K562 (cell line): ENCODE measurements at regions not wholly inside any gene's neighbourhood (a gene's known extent, or its start where the extent isn't known, plus 50 kb on each side); places are given as distances from the start of the nearest gene placed in this dataset.

ENCODE experiments used
- ATAC-seq: fragments of 200-7000 bp; cut with Tn5 transposase; 3 replicates; pipeline ENCODE4 v1.9.1; 2020; ENCODE audit warnings: moderate library complexity
- BruUV-seq: library from RNA; stranded (reverse); fragments of 400-500 nt; replicated peaks from 2 replicates; lab custom pipeline; 2021; lab: Mats Ljungman, UMichigan
- CTCF ChIA-PET: fragments of 300-600 bp; formaldehyde crosslinking; extraction: SDS; loops from one replicate; lab custom pipeline; 2021; ENCODE audit warnings: low intra/inter-chr PET ratio; lab: Yijun Ruan, JAX
- POLR2A ChIA-PET: fragments of 300-600, 350-650 bp; sonication (Branson Sonifier 250); formaldehyde crosslinking; extraction: SDS; loops from one replicate; lab custom pipeline; 2021; ENCODE audit warnings: antibody characterized with exemption, inconsistent platforms; lab: Yijun Ruan, JAX
- DNase-seq, 4 experiments: peaks; one replicate each; pipeline versions ENCODE4 v3.0.0 to v3.0.0-alpha.2; 2011 to 2018; ENCODE audit warnings: low spot score in 3 of 4, mixed read lengths in 3 of 4; ENCODE audit errors: extremely low read depth in 1 of 4
- FAIRE-seq: peaks from 2 replicates; lab custom pipeline; 2011; peaks lifted over from hg19 to GRCh38; lab: Jason Lieb, UNC
- H2AFZ ChIP-seq: 2 replicates; pipeline ENCODE4 v1.6.0; 2011; ENCODE audit warnings: low read depth, low read length, control low read depth, inconsistent platforms
- H3K27ac ChIP-seq: fragments of 200-600 bp; 3 replicates; pipeline ENCODE4 v1.8.0; 2011; ENCODE audit warnings: low read depth, mild to moderate bottlenecking, control low read depth, inconsistent platforms, low read length, moderate library complexity, mixed read lengths; ENCODE audit errors: extremely low read depth
- H3K27me3 ChIP-seq, 2 experiments: fragments of 300-600 bp in 1 of 2; 2 replicates in 1 of 2; 3 replicates in 1 of 2; pipeline versions ENCODE4 v1.6.0 to v1.8.0; 2011; ENCODE audit warnings: inconsistent platforms in 2 of 2, low read length in 2 of 2, mild to moderate bottlenecking in 1 of 2, mixed read lengths in 1 of 2, moderate library complexity in 1 of 2; ENCODE audit not compliant: control insufficient read depth in 2 of 2, insufficient read depth in 2 of 2
- H3K36me3 ChIP-seq: fragments of 300-600 bp; 3 replicates; pipeline ENCODE4 v1.8.0; 2011; ENCODE audit warnings: mild to moderate bottlenecking, low read length, inconsistent platforms; ENCODE audit not compliant: control insufficient read depth, insufficient read depth
- H3K4me1 ChIP-seq, 2 experiments: fragments of 200-600 bp in 1 of 2; replicated peaks in 1 of 2; 2 replicates in 1 of 2; 3 replicates in 1 of 2; pipeline versions ENCODE4 v1.5.1 to v1.8.0; 2011; ENCODE audit warnings: inconsistent platforms in 2 of 2, low read length in 2 of 2, mild to moderate bottlenecking in 1 of 2, mixed read lengths in 1 of 2, moderate library complexity in 1 of 2; ENCODE audit not compliant: control insufficient read depth in 2 of 2, insufficient read depth in 2 of 2
- H3K4me2 ChIP-seq: 2 replicates; pipeline ENCODE4 v1.6.1; 2011; ENCODE audit warnings: low read length, control low read depth, inconsistent platforms, mixed read lengths; ENCODE audit not compliant: insufficient read depth
- H3K4me3 ChIP-seq: fragments of 200-600 bp; sonication (generic), shearing (Covaris generic); 2 replicates; pipeline ENCODE4 v1.5.1; 2016; ENCODE audit warnings: control low read depth, inconsistent platforms
- H3K79me2 ChIP-seq: fragments of 200-600 bp; 3 replicates; pipeline ENCODE4 v1.8.0; 2011; ENCODE audit warnings: low read length, inconsistent platforms; ENCODE audit not compliant: control insufficient read depth, insufficient read depth
- H3K9ac ChIP-seq, 2 experiments: 2 replicates each; pipeline versions ENCODE4 v1.6.0 to v1.6.1; 2011; ENCODE audit warnings: low read depth in 2 of 2, low read length in 2 of 2, control low read depth in 1 of 2, inconsistent platforms in 1 of 2, mild to moderate bottlenecking in 1 of 2, mixed read lengths in 1 of 2; ENCODE audit not compliant: insufficient read depth in 1 of 2
- H3K9me1 ChIP-seq: one replicate; pipeline ENCODE4 v1.6.0; 2011; ENCODE audit warnings: inconsistent platforms, mild to moderate bottlenecking, low read length, moderate library complexity; ENCODE audit not compliant: control insufficient read depth, insufficient read depth
- H3K9me3 ChIP-seq: replicated peaks from 2 replicates; pipeline ENCODE4 v1.5.1; 2011; ENCODE audit warnings: low read depth, low read length, inconsistent platforms; ENCODE audit not compliant: control insufficient read depth, insufficient read depth
- H4K20me1 ChIP-seq: replicated peaks from 2 replicates; pipeline ENCODE4 v1.6.1; 2011; ENCODE audit warnings: low read length, inconsistent platforms, mixed read lengths; ENCODE audit not compliant: control insufficient read depth, insufficient read depth
- LEF1 ChIP-seq: fragments of 450-650 bp; IDR thresholded peaks from 2 replicates; pipeline ENCODE4 v1.6.1; 2016; ENCODE audit warnings: mild to moderate bottlenecking
- MAZ ChIP-seq, 2 experiments: fragments of 450-650 bp in 1 of 2; sonication (generic) in 1 of 2; formaldehyde crosslinking; IDR thresholded peaks in 1 of 2; conservative IDR thresholded peaks in 1 of 2; 2 replicates each; pipeline versions ENCODE4 v1.4.0 to v1.5.0; 2020; ENCODE audit warnings: mild to moderate bottlenecking in 1 of 2, missing genetic modification reagents in 1 of 2
- MYNN ChIP-seq, 2 experiments: sonication (generic); formaldehyde crosslinking in 1 of 2; IDR thresholded peaks; 2 replicates each; pipeline versions ENCODE4 v1.5.0 to v1.6.1; 2016 to 2020; ENCODE audit warnings: antibody characterized with exemption in 1 of 2, missing genetic modification reagents in 1 of 2
- NCOA1 ChIP-seq: fragments of 450-650 bp; IDR thresholded peaks from 2 replicates; pipeline ENCODE4 v1.6.1; 2016; ENCODE audit warnings: low read depth
- PRDM10 ChIP-seq: fragments of 450-650 bp; IDR thresholded peaks from 2 replicates; pipeline ENCODE4 v1.6.1; 2018; ENCODE audit not compliant: partially characterized antibody
- SMARCA5 ChIP-seq: fragments of 450-650 bp; IDR thresholded peaks from 2 replicates; pipeline ENCODE4 v1.6.1; 2016
- TBL1XR1 ChIP-seq, 2 experiments: IDR thresholded peaks; 2 replicates each; pipeline ENCODE4 v1.6.1; 2012; ENCODE audit warnings: improper control_type of control experiment in 2 of 2, low read length in 2 of 2, mild to moderate bottlenecking in 1 of 2
- ZC3H8 ChIP-seq: fragments of 450-650 bp; IDR thresholded peaks from 2 replicates; pipeline ENCODE4 v1.6.1; 2017
- ZHX1 ChIP-seq: fragments of 150-350 bp; conservative IDR thresholded peaks from 2 replicates; pipeline ENCODE4 v1.6.1; 2014; ENCODE audit warnings: low read length
- ZNF124 ChIP-seq: sonication (generic); formaldehyde crosslinking; IDR thresholded peaks from 2 replicates; pipeline ENCODE4 v1.8.1; 2022; ENCODE audit warnings: missing genetic modification reagents
- ZNF589 ChIP-seq: fragments of 200-800 bp; sonication (Bioruptor generic); IDR thresholded peaks from 2 replicates; pipeline ENCODE4 v1.6.1; 2016; ENCODE audit warnings: low read depth, missing genetic modification characterization, missing compliant biosample characterization
- WGBS: fragments of 100-300 bp; shearing (Covaris generic); methylation state at CpG from one replicate; pipeline ENCODE4 v1.1.6; 2016; ENCODE audit warnings: low coverage, mixed read lengths; ENCODE audit not compliant: insufficient coverage; ENCODE audit errors: missing lambda C conversion rate; 5-methylcytosine and 5-hydroxymethylcytosine counted together
- in situ Hi-C: fragments of 300-500 bp; cut with MboI; formaldehyde crosslinking; loops from 4 replicates; pipeline ENCODE4 v1.15.0; 2018; ENCODE audit warnings: inconsistent platforms, mixed read lengths
- intact Hi-C: fragments of 100-400 bp; cut with micrococcal nuclease; formaldehyde crosslinking; loops from 2 replicates; pipeline ENCODE4 v1.14.2; 2022
- TF ChIP-seq, protein P1 (sequence below), 2 experiments: fragments of 250-450 bp in 1 of 2; fragments of 450-650 bp in 1 of 2; sonication (Bioruptor Pico) in 1 of 2; IDR thresholded peaks; 2 replicates each; pipeline versions ENCODE4 v1.6.1 to v1.8.0; 2016 to 2021; ENCODE audit warnings: mild to moderate bottlenecking in 2 of 2, moderate library complexity in 2 of 2, missing compliant biosample characterization in 1 of 2, missing genetic modification characterization in 1 of 2
- TF ChIP-seq, protein P2 (sequence below), 3 experiments: IDR thresholded peaks in 2 of 3; conservative IDR thresholded peaks in 1 of 3; 2 replicates each; pipeline ENCODE4 v1.5.1; 2011 to 2012; ENCODE audit warnings: low read length in 3 of 3, mild to moderate bottlenecking in 3 of 3, control low read depth in 2 of 3, improper control_type of control experiment in 1 of 3, inconsistent platforms in 1 of 3, low read depth in 1 of 3, mixed read lengths in 1 of 3, moderate library complexity in 1 of 3; ENCODE audit not compliant: insufficient read depth in 2 of 3

GRCh38 chr10:1942478-1942877 lies 205.2 kb upstream of the ADARB2 start (continued):
- TF ChIP-seq PRDM10 (no peak), ZNF124 (CRISPR knock-in tag) (no peak), MAZ (CRISPR knock-in tag; conservative IDR thresholded peaks at IDR 0.05 in 1 of 2, IDR thresholded peaks at IDR 0.05 in 1 of 2) (no peak), ZC3H8 (no peak), NCOA1 (no peak), MYNN (IDR thresholded peaks at IDR 0.05) (no peak), MYNN (CRISPR knock-in tag; IDR thresholded peaks at IDR 0.05) (no peak)

DNA sequence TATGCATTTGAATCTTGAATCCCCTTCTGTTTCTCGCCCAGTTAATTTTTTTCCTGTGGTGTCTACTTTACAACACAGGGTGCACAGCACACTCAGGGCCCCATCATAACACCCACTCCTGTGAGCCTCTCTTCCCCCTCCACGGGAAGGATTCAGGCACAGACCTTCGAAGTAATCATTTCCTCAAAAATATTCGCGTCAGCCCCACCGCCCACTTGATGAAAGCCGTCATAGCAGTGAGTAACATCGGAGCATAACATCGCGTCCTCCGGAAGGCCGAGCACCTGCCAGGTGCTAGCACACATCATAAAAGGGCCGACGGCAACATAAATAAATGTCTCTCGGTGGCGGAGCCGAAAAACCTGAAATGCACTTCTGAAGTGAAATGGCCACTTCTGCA lies 201.7 kb upstream of the ADARB2 start:
- POLR2A ChIA-PET, result no interaction called here
- H3K4me2 ChIP-seq, result no peak overlapping the region
- CTCF ChIA-PET, result no interaction called here
- TF ChIP-seq, protein P1, sequence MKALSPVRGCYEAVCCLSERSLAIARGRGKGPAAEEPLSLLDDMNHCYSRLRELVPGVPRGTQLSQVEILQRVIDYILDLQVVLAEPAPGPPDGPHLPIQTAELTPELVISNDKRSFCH (CRISPR knock-in tag; IDR thresholded peaks at IDR 0.05), result no peak
- TF ChIP-seq, protein P1 (tag; IDR thresholded peaks at IDR 0.05), result no peak
- TF ChIP-seq LEF1 (no peak), ZHX1 (no peak), SMARCA5 (no peak), TBL1XR1 (IDR thresholded peaks at IDR 0.05; ENCODE audit: low read length in 2 of 2) (no peak), ZNF589 (CRISPR knock-in tag) (no peak)
- TF ChIP-seq, protein P2, sequence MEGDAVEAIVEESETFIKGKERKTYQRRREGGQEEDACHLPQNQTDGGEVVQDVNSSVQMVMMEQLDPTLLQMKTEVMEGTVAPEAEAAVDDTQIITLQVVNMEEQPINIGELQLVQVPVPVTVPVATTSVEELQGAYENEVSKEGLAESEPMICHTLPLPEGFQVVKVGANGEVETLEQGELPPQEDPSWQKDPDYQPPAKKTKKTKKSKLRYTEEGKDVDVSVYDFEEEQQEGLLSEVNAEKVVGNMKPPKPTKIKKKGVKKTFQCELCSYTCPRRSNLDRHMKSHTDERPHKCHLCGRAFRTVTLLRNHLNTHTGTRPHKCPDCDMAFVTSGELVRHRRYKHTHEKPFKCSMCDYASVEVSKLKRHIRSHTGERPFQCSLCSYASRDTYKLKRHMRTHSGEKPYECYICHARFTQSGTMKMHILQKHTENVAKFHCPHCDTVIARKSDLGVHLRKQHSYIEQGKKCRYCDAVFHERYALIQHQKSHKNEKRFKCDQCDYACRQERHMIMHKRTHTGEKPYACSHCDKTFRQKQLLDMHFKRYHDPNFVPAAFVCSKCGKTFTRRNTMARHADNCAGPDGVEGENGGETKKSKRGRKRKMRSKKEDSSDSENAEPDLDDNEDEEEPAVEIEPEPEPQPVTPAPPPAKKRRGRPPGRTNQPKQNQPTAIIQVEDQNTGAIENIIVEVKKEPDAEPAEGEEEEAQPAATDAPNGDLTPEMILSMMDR (IDR thresholded peaks at IDR 0.05 in 2 of 3, conservative IDR thresholded peaks at IDR 0.05 in 1 of 3; ENCODE audit: insufficient read depth in 2 of 3, low read depth in 1 of 3, low read length in 3 of 3), result no peak

More for the DNA sequence above, 201.7 kb upstream of the ADARB2 start:
- ATAC-seq (no peak), FAIRE-seq (no peak), DNase-seq (no peak)
- H3K9ac ChIP-seq, result no peak overlapping the region
- H4K20me1 ChIP-seq, result no peaks in the 10 kb centered on the region
- H3K4me3 ChIP-seq, result no peak overlapping the region
- no peak overlapping the region for H3K27ac ChIP-seq
- in situ Hi-C loops, result no loop called here
- no peaks in the 10 kb centered on the region for H3K4me1 ChIP-seq
- H2AFZ ChIP-seq, result no peak overlapping the region
- no peaks in the 10 kb centered on the region for H3K9me1 ChIP-seq
- no TSS peak for BruUV-seq
- no peaks in the 10 kb centered on the region for H3K36me3 ChIP-seq
- H3K27me3 ChIP-seq, result peaks cover 6 to 11% of the 10 kb centered on the region in 2 experiments; a peak in 2 of 5 replicates
- H3K79me2 ChIP-seq, result no peaks in the 10 kb centered on the region
- under 1% methylated on average over 17 of the region's 17 CpGs for WGBS
- intact Hi-C loops, result no loop called here
- H3K9me3 ChIP-seq, result no peaks in the 10 kb centered on the region
